ENCODE measurements at regions not wholly inside any gene's neighbourhood (a gene's known extent, or its start where the extent isn't known, plus 50 kb on each side); places are given as distances from the start of the nearest gene placed in this dataset.

- no peak for TF ChIP-seq POLR2A (IDR thresholded peaks at IDR 0.05; ENCODE audit: low read length)
- TF ChIP-seq GATA1 (IDR thresholded peaks at IDR 0.05; ENCODE audit: low read depth, low read length) = no peak
These were observed 104.1 kb downstream of the CNTN3 start for GRCh38 chr3:74510261-74510818.
